IMR-90 (cell line): ENCODE measurements at regions not wholly inside any gene's neighbourhood (a gene's known extent, or its start where the extent isn't known, plus 50 kb on each side); places are given as distances from the start of the nearest gene placed in this dataset.

ENCODE experiments used
- CTCF ChIP-seq: conservative IDR thresholded peaks from 2 replicates; pipeline ENCODE4 v1.5.1; 2012; ENCODE audit warnings: mild to moderate bottlenecking, low read depth, low read length, improper control_type of control experiment
- FOS ChIP-seq: fragments of 150-350 bp; IDR thresholded peaks from 2 replicates; pipeline ENCODE4 v1.6.1; 2016; ENCODE audit warnings: low read depth, low read length
- MAZ ChIP-seq: IDR thresholded peaks from 2 replicates; pipeline ENCODE4 v1.6.1; 2012; ENCODE audit warnings: low read depth, mild to moderate bottlenecking, low read length, improper control_type of control experiment, moderate library complexity, borderline replicate concordance
- MXI1 ChIP-seq: IDR thresholded peaks from 2 replicates; pipeline ENCODE4 v1.6.1; 2012; ENCODE audit warnings: low read depth, mild to moderate bottlenecking, low read length, moderate library complexity, borderline replicate concordance
- POLR2A ChIP-seq: IDR thresholded peaks from 2 replicates; pipeline ENCODE4 v1.6.1; 2012; ENCODE audit warnings: mild to moderate bottlenecking, low read depth, low read length
- RAD21 ChIP-seq: IDR thresholded peaks from 2 replicates; pipeline ENCODE4 v1.6.1; 2012; ENCODE audit warnings: low read length, improper control_type of control experiment
- RCOR1 ChIP-seq: IDR thresholded peaks from 2 replicates; pipeline ENCODE4 v1.6.1; 2012; ENCODE audit warnings: mild to moderate bottlenecking, low read length, improper control_type of control experiment; ENCODE audit not compliant: insufficient replicate concordance
- RFX5 ChIP-seq: IDR thresholded peaks from 2 replicates; pipeline ENCODE4 v1.8.0; 2012; ENCODE audit warnings: low read depth, mild to moderate bottlenecking, low read length, moderate library complexity
- SMC3 ChIP-seq: fragments of 150-350 bp; IDR thresholded peaks from 2 replicates; pipeline ENCODE4 v1.6.1; 2016; ENCODE audit warnings: low read depth, mild to moderate bottlenecking, antibody characterized with exemption, low read length, moderate library complexity
- USF2 ChIP-seq: fragments of 150-350 bp; IDR thresholded peaks from 2 replicates; pipeline ENCODE4 v1.6.1; 2017; ENCODE audit warnings: mild to moderate bottlenecking, antibody characterized with exemption, low read length, low read depth

GRCh38 chr6:71608646-71609045 is 277.7 kb upstream of the RIMS1 start:
- TF ChIP-seq CTCF (no peak), RAD21 (no peak), POLR2A (no peak), RCOR1 (no peak), SMC3 (no peak), MXI1 (no peak), FOS (no peak), USF2 (no peak), MAZ (no peak), RFX5 (no peak)
